H1 (cell line): ENCODE measurements at regions not wholly inside any gene's neighbourhood (a gene's known extent, or its start where the extent isn't known, plus 50 kb on each side); places are given as distances from the start of the nearest gene placed in this dataset.

Experiments used
- CTCF ChIA-PET: fragments of 300-600 bp; sonication (Branson Sonifier 250); formaldehyde crosslinking; loops from one replicate; lab custom pipeline; 2021; ENCODE audit not compliant: partially characterized antibody; lab: Charles Lee
- POLR2A ChIA-PET: fragments of 300-600 bp; sonication (Branson Sonifier 250); formaldehyde crosslinking; loops from one replicate; lab custom pipeline; 2021; ENCODE audit warnings: inconsistent platforms; ENCODE audit not compliant: partially characterized antibody; lab: Charles Lee
- DNase-seq, 2 experiments: peaks; one replicate each; pipeline versions ENCODE4 v3.0.0 to v3.0.0-alpha.2; 2010 to 2022; ENCODE audit warnings: low spot score in 2 of 2, low read depth in 1 of 2, mixed read lengths in 1 of 2
- FAIRE-seq: peaks from 2 replicates; lab custom pipeline; 2011; peaks lifted over from hg19 to GRCh38; lab: Jason Lieb, UNC
- H2AFZ ChIP-seq: 2 replicates; pipeline ENCODE4 v1.8.1; 2012; ENCODE audit warnings: low read length, inconsistent platforms
- H2AK5ac ChIP-seq: 2 replicates; pipeline ENCODE4 v1.6.1; 2013; ENCODE audit warnings: low read depth, low read length
- H2BK120ac ChIP-seq: replicated peaks from 2 replicates; pipeline ENCODE3; 2013; ENCODE audit warnings: low read depth, low read length, inconsistent platforms
- H2BK12ac ChIP-seq: 2 replicates; pipeline ENCODE4 v1.6.1; 2013; ENCODE audit warnings: low read depth, low read length
- H2BK15ac ChIP-seq: 2 replicates; pipeline ENCODE4 v1.6.1; 2013; ENCODE audit warnings: low read length
- H2BK20ac ChIP-seq: 2 replicates; pipeline ENCODE4 v1.6.1; 2013; ENCODE audit warnings: low read length
- H2BK5ac ChIP-seq: 2 replicates; pipeline ENCODE4 v1.6.1; 2013; ENCODE audit warnings: low read depth, low read length
- H3K14ac ChIP-seq: 2 replicates; pipeline ENCODE4 v1.6.1; 2013; ENCODE audit warnings: inconsistent platforms; ENCODE audit not compliant: insufficient read length
- H3K18ac ChIP-seq: 2 replicates; pipeline ENCODE4 v1.6.1; 2013; ENCODE audit warnings: low read length; ENCODE audit errors: extremely low read depth
- H3K23ac ChIP-seq: 2 replicates; pipeline ENCODE4 v1.6.1; 2013; ENCODE audit warnings: inconsistent platforms; ENCODE audit not compliant: insufficient read length
- H3K23me2 ChIP-seq: 2 replicates; pipeline ENCODE4 v1.6.1; 2013; ENCODE audit warnings: low read depth, low read length
- H3K27ac ChIP-seq: 2 replicates; pipeline ENCODE4 v1.6.1; 2011; ENCODE audit warnings: low read depth, low read length, inconsistent platforms
- H3K27me3 ChIP-seq, 4 experiments: replicated peaks in 1 of 4; 1 replicate in 1 of 4; 2 replicates in 3 of 4; pipeline versions ENCODE4 v1.6.1 to v1.8.1; 2011 to 2013; ENCODE audit warnings: low read length in 3 of 4, mild to moderate bottlenecking in 3 of 4, inconsistent platforms in 2 of 4, mixed read lengths in 2 of 4, moderate library complexity in 1 of 4; ENCODE audit not compliant: control insufficient read depth in 3 of 4, insufficient read depth in 3 of 4; ENCODE audit errors: extremely low read depth in 1 of 4
- H3K36me3 ChIP-seq, 4 experiments: 2 replicates each; pipeline versions ENCODE4 v1.6.1 to v1.8.1; 2011 to 2013; ENCODE audit warnings: mild to moderate bottlenecking in 4 of 4, low read length in 3 of 4, moderate library complexity in 2 of 4, control low read depth in 1 of 4, inconsistent platforms in 1 of 4; ENCODE audit not compliant: insufficient read depth in 4 of 4, control insufficient read depth in 2 of 4
- H3K4ac ChIP-seq: replicated peaks from 2 replicates; pipeline ENCODE3; 2013; ENCODE audit warnings: low read length, low read depth, mixed read lengths, inconsistent platforms; ENCODE audit not compliant: insufficient read length
- H3K4me1 ChIP-seq, 4 experiments: replicated peaks in 1 of 4; 1 replicate in 1 of 4; 2 replicates in 3 of 4; pipeline versions ENCODE4 v1.6.1 to v1.8.1; 2011 to 2013; ENCODE audit warnings: low read length in 3 of 4, inconsistent platforms in 2 of 4, mixed read lengths in 1 of 4; ENCODE audit not compliant: insufficient read depth in 4 of 4, control insufficient read depth in 3 of 4
- H3K4me2 ChIP-seq, 2 experiments: 2 replicates each; pipeline versions ENCODE4 v1.6.1 to v1.8.1; 2011 to 2013; ENCODE audit warnings: low read depth in 2 of 2, low read length in 2 of 2, control low read depth in 1 of 2, inconsistent platforms in 1 of 2, mild to moderate bottlenecking in 1 of 2; ENCODE audit not compliant: insufficient read depth in 1 of 2
- H3K4me3 ChIP-seq, 4 experiments: fragments of 200-600, 300-600 bp in 1 of 4; sonication (generic), shearing (Covaris generic), sonication (Bioruptor Twin) in 1 of 4; 2 replicates each; pipeline versions ENCODE4 v1.5.1 to v1.8.1; 2011 to 2016; ENCODE audit warnings: low read length in 4 of 4, low read depth in 3 of 4, control low read depth in 2 of 4, inconsistent platforms in 2 of 4, mild to moderate bottlenecking in 2 of 4, mixed read lengths in 1 of 4, moderate library complexity in 1 of 4; ENCODE audit not compliant: insufficient read depth in 2 of 4; ENCODE audit errors: extremely low read depth in 1 of 4
- H3K56ac ChIP-seq: replicated peaks from 2 replicates; pipeline ENCODE3; 2013; ENCODE audit warnings: low read depth, mild to moderate bottlenecking, mixed read lengths, low read length, inconsistent platforms; ENCODE audit not compliant: insufficient read length
- H3K79me1 ChIP-seq: 2 replicates; pipeline ENCODE4 v1.6.1; 2013; ENCODE audit warnings: low read depth, low read length, control low read depth
- H3K79me2 ChIP-seq, 2 experiments: 2 replicates each; pipeline versions ENCODE4 v1.6.1 to v1.8.1; 2012 to 2013; ENCODE audit warnings: low read length in 2 of 2, mild to moderate bottlenecking in 2 of 2, inconsistent platforms in 1 of 2; ENCODE audit not compliant: insufficient read depth in 2 of 2, control insufficient read depth in 1 of 2
- H3K9ac ChIP-seq, 4 experiments: replicated peaks in 1 of 4; 1 replicate in 1 of 4; 2 replicates in 3 of 4; pipeline versions ENCODE4 v1.6.1 to v1.8.1; 2011 to 2013; ENCODE audit warnings: low read depth in 3 of 4, low read length in 3 of 4, control low read depth in 2 of 4, mild to moderate bottlenecking in 2 of 4, moderate library complexity in 2 of 4, inconsistent platforms in 1 of 4; ENCODE audit errors: extremely low read depth in 1 of 4
- H3K9me3 ChIP-seq, 2 experiments: 2 replicates each; pipeline versions ENCODE4 v1.6.1 to v1.8.1; 2012 to 2013; ENCODE audit warnings: mild to moderate bottlenecking in 2 of 2, moderate library complexity in 2 of 2, control low read depth in 1 of 2, inconsistent platforms in 1 of 2, low read depth in 1 of 2, low read length in 1 of 2, mixed read lengths in 1 of 2; ENCODE audit not compliant: insufficient read depth in 2 of 2
- H4K20me1 ChIP-seq, 2 experiments: replicated peaks in 1 of 2; 2 replicates each; pipeline versions ENCODE3 to v1.8.1; 2011 to 2013; ENCODE audit warnings: inconsistent platforms in 2 of 2, low read length in 2 of 2, mild to moderate bottlenecking in 1 of 2; ENCODE audit not compliant: insufficient read depth in 2 of 2, control insufficient read depth in 1 of 2
- H4K5ac ChIP-seq: 2 replicates; pipeline ENCODE4 v1.6.1; 2013; ENCODE audit warnings: low read length, low read depth, mixed read lengths, inconsistent platforms; ENCODE audit not compliant: insufficient read length
- H4K8ac ChIP-seq: 2 replicates; pipeline ENCODE4 v1.8.0; 2013; ENCODE audit warnings: mild to moderate bottlenecking, moderate library complexity, low read length, inconsistent platforms; ENCODE audit not compliant: insufficient read depth; ENCODE audit errors: extremely low read depth
- H4K91ac ChIP-seq: replicated peaks from 2 replicates; pipeline ENCODE3; 2013; ENCODE audit warnings: low read length, mixed read lengths, inconsistent platforms; ENCODE audit not compliant: insufficient read length
- JUND ChIP-seq: IDR thresholded peaks from 2 replicates; pipeline ENCODE4 v1.6.1; 2011; ENCODE audit warnings: mild to moderate bottlenecking, improper control_type of control experiment, low read length
- MAFK ChIP-seq: IDR thresholded peaks from 2 replicates; pipeline ENCODE4 v1.6.1; 2012; ENCODE audit warnings: low read depth, mild to moderate bottlenecking, improper control_type of control experiment, low read length
- ZNF274 ChIP-seq: IDR thresholded peaks from 2 replicates; pipeline ENCODE4 v1.7.0; 2012; ENCODE audit warnings: low read length, borderline replicate concordance; ENCODE audit errors: extremely low read depth
- WGBS, 2 experiments: shearing (Covaris generic) in 1 of 2; methylation state at CpG; one replicate each; pipeline versions ENCODE4 v1.1.6 to v1.1.7; 2013 to 2015; ENCODE audit warnings: low lambda C conversion rate in 2 of 2, mixed read lengths in 2 of 2, inconsistent platforms in 1 of 2, low coverage in 1 of 2, missing lambda C conversion rate in 1 of 2; ENCODE audit not compliant: insufficient replicate concordance in 2 of 2, insufficient coverage in 1 of 2, insufficient read length in 1 of 2; ENCODE audit errors: extremely low coverage in 1 of 2, missing lambda C conversion rate in 1 of 2; 5-methylcytosine and 5-hydroxymethylcytosine counted together

DNA sequence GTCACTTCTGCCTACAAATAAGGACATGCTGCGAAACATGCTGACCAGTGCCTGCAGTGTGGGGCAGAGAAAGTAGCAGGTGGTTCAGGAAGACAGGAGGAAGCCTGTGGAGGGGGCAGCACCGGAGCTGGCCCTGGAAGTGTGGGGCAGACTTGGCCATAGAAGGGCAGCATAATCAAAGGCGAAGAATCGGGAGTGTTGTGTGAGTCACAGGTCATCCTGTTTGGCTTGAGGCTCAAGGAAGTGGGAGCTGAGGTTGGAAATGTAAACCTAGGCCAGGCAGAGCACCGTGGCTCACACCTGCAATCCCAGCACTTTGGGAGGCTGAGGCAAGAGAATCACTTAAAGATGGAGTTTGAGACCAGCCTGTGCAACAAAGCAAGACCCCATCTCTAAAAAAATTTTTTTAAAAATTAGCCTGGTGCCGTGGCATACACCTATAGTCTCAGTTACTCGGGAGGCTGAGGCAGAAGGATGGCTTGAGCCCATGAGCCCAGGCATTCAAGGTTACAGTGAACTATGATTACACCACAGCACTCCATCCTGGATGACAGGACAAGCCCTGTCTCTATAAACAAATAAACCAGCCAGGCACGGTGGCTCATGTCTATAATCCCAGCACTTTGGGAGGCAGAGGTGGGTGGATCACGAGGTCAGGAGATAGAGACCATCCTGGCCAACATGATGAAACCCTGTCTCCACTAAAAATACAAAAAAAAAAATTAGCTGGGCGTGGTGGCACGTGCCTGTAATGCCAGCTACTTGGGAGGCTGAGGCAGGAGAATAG is 54.0 kb downstream of the FAM43A start:
- Histone ChIP-seq H3K27ac (no peak overlapping the region), H4K5ac (no peak overlapping the region), H3K27me3 (peaks cover 0 to 8% (median 0%) of the 10 kb centered on the region in 4 experiments; a peak in 1 of 7 replicates), H4K20me1 (no peaks in the 10 kb centered on the region), H3K4me3 (no peak overlapping the region), H3K79me1 (no peaks in the 10 kb centered on the region), H4K8ac (no peak overlapping the region), H3K79me2 (no peaks in the 10 kb centered on the region), H2BK12ac (no peak overlapping the region), H2BK15ac (no peak overlapping the region), H3K18ac (no peak overlapping the region), H3K9me3 (no peaks in the 10 kb centered on the region), H2BK5ac (no peak overlapping the region), H2BK120ac (no peak overlapping the region), H3K14ac (no peak overlapping the region), H3K4me1 (peaks cover 0 to 7% (median 2%) of the 10 kb centered on the region in 4 experiments; a peak in 4 of 7 replicates), H3K4me2 (no peak overlapping the region), H3K23me2 (no peaks in the 10 kb centered on the region), H2AFZ (no peak overlapping the region), H3K23ac (no peak overlapping the region), H3K4ac (no peak overlapping the region), H3K36me3 (no peaks in the 10 kb centered on the region), H3K9ac (no peak overlapping the region), H3K56ac (no peak overlapping the region), H4K91ac (no peak overlapping the region), H2BK20ac (no peak overlapping the region), H2AK5ac (no peak overlapping the region)
- no peak for DNase-seq
- FAIRE-seq: no peak
- 90% methylated on average over 11 of the region's 11 CpGs; no CpG with 5 or more reads in 1 of the 2 experiments for WGBS, 2 experiments
- no peak for TF ChIP-seq ZNF274
- no peak for TF ChIP-seq MAFK
- TF ChIP-seq JUND: no peak
- ChIA-PET POLR2A (no interaction called here), CTCF (no interaction called here)
